Hippocampal formation (tissue), 2 donors: ENCODE measurements at regions not wholly inside any gene's neighbourhood (a gene's known extent, or its start where the extent isn't known, plus 50 kb on each side); places are given as distances from the start of the nearest gene placed in this dataset.

ENCODE experiments used
- DNase-seq, 2 donors: peaks; one replicate each; lab custom pipeline; 2025; lab: John Stamatoyannopoulos, UW

DNA sequence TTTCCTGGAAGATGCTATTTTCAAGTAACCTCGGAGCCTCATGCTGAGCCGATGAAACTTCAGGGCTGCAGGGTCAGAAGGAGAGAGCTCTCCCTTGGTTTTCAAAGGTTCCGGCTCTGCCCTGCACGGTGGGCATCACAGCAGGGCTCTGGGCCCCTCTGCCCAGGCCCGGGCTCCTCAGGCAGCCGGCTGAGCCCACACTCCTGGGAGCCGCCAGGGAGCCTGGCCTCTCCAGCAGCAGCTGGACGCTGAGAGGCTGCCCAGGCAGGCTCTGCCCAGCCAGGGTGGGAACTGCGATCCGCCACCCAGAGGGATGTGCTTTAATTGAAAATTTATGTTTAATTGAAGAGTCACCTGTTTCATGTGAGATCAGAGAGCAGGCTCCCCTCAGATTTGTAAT, 97.5 kb upstream of the MGMT start:
- no peak for DNase-seq

DNA sequence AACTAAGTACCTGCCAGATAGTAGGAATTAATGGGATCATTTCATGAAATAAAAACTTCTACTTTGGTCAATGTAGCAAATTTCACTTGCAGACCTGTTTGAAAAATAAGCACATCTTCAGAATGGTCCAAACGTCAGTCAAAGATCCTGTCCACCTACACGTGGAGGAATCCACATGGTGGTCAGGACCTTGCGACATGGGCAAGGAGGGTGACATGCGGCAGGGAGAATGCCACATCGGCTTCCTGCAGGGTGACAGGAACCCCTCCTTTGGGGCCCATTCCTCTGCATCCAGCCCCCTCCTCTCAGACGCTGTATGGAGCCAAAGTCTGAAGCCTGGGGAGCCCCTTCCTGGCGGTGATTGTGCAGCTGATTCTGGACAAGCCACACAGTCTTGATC, 95.5 kb upstream of the MGMT start:
- DNase-seq, result no peak

DNA sequence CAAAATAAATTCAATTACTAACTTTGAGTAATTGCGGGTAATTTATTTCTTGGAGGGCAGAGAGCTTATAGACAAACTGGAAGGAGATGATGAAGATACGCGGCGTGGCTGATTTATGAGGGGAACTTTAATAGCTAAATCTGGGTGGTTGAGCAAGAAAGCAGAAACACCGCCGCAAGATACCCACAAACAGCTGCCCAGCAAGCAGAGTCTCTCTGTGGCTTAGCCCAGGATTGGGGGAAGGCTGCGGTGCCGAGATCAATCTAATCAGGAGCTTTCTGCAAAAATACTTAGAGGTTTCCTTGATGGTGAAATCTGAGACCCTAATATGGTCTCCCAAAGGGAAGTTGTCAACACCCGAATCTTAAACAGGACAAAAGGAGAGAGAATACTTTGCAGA, 94.9 kb upstream of the MGMT start:
- DNase-seq, result no peak

DNA sequence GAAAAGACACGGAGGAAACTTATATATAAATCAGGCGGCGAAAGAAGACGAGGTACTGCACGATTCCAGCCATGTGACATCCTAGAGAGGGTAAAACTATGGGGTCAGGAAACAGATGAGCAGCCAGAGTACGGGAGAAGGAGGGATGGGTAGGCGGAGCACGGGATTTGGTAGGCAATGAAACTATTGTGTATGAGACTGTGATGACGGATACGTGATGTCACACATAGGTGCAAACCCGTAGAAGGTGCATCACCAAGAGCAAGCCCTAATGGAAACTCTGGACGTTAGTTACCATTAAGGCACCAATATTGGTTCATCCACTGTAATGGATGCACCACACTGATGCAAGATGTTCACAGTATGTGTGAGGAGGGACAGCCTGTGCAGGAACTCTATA, 93.8 kb upstream of the MGMT start:
- no peak for DNase-seq

DNA sequence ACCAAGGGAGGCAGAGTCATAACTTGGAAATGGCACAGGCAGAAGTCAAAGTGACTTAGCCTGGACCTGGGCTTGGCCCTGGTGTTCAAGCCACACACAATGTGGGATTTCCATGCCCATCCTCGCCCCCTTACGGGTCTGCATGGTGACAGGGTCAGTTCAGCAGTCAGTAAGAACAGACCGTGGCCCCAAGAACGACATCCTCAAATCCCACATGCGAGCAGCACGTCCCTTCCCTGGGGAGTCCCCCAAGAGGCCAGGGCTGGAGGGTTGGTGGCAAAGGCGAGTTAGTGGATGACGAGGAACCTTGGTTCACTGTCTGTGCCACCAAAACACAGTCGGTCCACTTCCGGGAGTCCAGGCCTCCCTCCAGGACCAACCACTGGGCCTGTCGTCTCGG, 93.3 kb upstream of the MGMT start:
- no peak for DNase-seq

DNA sequence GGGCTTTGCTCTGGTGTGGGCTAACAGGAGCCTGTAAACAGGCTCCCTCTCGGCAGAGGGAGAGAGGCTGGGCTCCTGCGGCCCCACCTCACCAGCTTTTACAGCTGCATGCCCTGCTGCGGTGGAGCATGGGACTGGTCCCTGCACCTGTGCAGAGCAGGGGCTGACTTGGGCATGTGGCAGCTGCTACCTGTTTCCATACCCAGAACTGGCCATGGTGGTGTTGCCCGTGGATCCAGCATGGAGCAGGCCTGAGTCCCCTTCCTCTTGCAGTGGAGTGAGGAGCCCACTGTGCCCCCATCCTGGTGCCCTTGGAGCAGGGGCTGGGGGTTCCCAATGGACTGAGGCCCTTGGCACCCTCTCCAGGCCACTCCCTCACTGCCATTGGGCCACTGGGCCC, 91.9 kb upstream of the MGMT start:
- no peak for DNase-seq

GRCh38 chr10:129375912-129376311, 91.1 kb upstream of the MGMT start:
- DNase-seq, result no peak

DNA sequence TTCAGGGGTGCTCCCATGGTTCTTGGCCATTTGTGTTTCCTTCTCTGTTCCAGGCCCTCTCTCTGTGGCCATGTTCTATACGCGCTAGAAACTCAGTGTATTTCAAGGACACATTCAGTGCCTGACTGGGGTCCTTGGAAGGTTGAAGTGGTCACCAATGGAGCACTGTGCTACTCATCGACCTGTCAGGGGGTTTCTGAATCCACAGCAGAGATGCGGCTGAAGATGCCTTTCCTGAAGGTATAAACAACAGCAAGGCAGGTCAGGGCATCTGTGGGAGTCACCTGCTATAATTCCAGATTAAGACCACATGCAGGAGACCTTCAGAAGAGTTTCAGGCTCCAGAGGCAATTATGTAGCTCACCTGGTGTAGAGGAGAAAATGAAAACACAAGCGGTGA, 86.8 kb upstream of the MGMT start:
- no peak for DNase-seq

GRCh38 chr10:129381741-129382140, 85.3 kb upstream of the MGMT start:
- no peak for DNase-seq

GRCh38 chr10:129382401-129382800, 84.6 kb upstream of the MGMT start:
- no peak for DNase-seq

DNA sequence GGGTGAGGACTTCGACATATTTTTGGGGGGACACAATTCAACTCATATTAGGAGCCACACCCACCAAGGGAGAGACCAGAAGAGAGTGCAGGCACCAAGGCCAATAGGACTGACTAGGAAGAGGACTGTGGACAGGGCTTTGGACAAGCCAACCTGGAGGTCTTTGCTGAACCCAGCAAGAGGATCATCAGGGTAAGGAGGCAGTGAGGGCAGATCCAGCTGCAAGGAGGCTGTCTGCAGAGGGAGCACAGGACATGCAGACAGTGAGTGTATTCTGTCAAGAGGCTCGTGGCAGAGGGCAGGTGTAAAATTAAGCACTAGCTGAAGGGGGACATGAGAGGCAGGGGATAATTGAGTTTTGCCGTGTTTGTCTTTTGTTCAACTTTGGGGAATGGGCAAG, 83.4 kb upstream of the MGMT start:
- no peak for DNase-seq

DNA sequence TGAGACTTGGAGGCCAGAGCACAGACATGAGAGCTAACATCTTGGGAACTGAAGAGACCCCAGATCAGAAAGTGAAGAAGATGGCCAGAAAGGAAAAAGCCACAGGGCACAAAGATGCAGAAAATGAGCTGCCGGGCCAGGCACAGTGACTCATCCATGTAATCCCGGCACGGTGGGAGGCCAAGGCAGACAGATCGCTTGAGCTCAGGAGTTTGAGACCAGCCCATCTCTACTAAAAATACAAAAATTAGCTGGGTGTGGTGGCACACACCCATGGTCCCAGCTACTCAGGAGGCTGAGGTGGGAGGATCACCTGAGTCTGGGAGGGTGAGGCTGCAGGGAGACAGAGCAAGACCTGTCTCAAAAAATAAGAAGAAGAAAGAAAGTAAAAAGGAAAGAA, 81.4 kb upstream of the MGMT start:
- DNase-seq, result no peak

GRCh38 chr10:129386415-129387257, 80.4 kb upstream of the MGMT start:
- DNase-seq, result no peak

- DNase-seq, result no peak
These were observed 79.8 kb upstream of the MGMT start for GRCh38 chr10:129387258-129387525.

DNA sequence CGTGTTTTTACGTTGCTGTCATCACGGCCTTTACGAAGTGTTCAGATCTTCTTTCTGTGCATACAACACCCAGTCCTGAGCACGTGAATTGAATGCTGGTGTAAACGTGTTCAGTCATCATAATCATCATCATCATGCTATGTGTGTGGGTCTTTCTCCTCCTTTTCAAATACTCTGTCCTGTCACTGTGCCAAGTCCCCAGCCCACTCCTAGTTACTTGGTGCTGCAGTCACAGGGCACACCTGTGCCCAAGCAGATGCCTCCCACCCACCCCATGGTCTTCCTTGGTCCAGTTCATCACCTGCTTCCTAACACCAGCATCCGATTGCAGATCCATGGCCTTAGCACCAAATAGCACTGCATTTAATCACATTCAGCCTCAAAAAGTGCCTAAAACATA, 78.6 kb upstream of the MGMT start:
- no peak for DNase-seq

DNA sequence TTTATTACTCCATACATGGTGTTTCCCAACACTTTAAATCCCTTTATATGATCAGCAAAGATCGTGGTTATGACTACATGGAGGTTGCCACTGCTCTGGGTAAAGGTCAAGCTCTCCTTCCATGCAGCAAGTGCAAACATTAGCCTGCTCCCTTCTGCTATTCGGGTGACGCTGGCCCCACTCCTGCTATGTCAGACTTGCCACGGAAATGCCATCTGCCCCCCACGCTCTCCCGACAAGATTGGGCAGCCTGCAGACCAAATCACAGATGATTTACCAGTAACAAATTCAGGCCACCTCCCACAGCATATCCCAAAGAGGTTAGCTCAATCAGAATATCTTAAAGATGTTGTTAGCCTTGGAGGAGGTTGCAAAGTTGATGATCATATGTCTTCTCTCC, 77.8 kb upstream of the MGMT start:
- no peak for DNase-seq

DNA sequence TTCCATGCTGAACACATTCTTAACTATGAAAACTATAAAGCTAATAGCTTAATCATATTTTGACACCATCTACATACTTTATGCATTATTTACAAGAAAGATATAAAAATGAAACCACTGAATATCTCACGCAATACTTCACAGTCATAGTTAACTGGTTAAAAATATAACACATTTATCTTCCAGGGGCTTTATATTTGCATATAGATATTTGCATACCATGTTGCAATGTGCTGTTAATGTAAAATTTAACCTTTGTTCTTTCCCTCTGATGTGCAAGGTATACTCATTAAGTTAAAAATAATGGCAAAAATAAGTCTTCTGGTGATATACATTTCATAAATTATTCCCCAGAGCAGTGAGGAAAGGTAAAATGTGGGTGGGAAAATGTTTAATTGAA, 76.9 kb upstream of the MGMT start:
- no peak for DNase-seq

DNA sequence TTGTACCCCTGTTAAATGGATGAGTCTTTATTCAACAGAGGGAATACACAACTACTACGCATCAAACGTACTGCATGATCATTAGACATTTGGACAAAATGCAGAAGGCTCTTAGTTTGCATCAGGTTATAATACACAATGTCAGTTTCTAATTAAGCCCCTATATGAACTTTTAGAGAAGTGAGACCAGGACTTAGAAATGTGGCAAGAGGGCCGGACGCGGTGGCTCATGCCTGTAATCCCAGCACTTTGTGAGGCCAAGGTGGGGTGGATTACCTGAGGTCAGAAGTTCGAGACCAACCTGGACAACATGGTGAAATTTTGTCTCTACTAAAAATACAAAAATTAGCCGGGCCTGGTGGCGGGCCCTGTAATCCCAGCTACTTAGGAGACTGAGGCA, 76.3 kb upstream of the MGMT start:
- no peak for DNase-seq

DNA sequence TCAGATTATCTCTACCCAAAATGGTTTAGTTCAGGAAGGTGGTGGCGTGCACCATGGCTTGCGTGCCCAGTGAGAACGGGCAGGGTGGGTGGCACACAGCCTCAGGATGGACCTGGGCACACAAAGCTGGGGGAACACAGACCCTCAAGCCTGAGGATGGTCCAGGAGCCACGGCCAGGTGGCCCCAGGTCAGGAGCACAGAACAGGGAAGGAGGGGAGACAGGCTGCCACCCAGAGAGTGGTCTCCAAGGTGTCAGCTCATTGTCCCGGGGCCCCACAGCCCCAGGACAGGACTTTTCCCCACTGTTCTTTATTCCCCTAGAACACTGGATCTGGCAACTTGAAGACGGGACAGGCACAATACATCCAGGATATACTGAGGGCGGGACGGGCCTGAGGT, 75.6 kb upstream of the MGMT start:
- DNase-seq, result no peak

- DNase-seq, result no peak
These were observed 74.2 kb upstream of the MGMT start for GRCh38 chr10:129392855-129393254.

DNA sequence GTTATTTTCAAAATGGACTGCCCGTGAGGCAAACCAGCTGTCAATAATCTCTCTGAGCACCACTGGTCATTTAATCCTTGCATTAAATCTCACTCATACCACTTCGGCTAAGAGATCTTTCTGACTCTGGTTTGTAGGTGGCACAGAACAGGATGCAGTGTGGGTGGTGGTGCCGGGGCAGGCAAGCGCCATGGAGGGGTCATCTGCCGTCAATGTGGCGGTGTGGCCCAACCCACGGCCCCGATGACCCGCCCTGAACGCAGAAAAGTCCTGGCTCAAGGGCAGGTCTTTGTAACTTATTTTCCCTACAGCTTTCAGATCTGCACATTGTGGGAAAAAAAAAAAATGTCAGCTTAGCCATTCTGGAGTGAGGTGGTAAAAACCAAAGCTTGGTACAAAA, 73.2 kb upstream of the MGMT start:
- DNase-seq, result no peak

- no peak for DNase-seq
These were observed 72.3 kb upstream of the MGMT start for GRCh38 chr10:129394518-129395328.

DNA sequence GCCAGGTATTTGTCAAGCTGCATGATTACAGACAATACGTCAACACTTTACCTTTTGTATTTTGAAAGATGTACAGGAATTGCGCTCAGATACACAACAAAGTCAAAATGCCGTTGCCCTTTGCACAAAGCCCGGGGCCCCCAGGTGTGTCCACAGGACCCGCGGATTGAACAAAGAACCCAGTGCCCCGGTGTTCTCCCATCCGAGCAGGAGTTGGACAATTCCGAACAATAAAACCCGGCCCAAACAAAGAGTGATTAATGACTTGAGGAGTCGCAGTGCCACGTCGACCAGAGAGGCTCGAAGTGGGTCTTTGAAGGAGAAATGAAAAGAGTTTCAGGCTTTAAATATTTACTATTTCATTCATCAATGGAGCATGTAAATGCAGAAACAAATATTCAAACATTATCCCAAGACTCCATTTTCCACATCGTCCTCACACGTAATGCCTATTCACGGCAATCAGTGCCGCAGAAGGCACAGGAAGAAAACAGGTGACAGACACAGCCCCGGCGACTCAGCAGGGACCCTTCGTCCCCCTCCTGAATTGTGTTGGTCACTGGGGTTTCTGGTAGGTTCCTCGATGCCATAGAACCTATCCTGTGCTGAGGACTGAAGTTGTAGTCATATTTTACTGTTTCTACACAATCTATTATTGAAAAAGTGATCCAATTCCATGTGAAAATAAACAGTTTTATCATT, 70.9 kb upstream of the MGMT start:
- DNase-seq, result no peak
